Type B pancreatic cell (in vitro differentiated cells): ENCODE measurements at regions not wholly inside any gene's neighbourhood (a gene's known extent, or its start where the extent isn't known, plus 50 kb on each side); places are given as distances from the start of the nearest gene placed in this dataset.

Experiments
- DNase-seq: peaks from one replicate; pipeline ENCODE4 v3.0.0; 2021; ENCODE audit warnings: mixed read lengths; ENCODE audit not compliant: unreplicated experiment; ENCODE audit errors: extremely low spot score
- H3K27ac Mint-ChIP-seq: 2 replicates; pipeline ENCODE4 v1.8.0; 2021; ENCODE audit warnings: mild to moderate bottlenecking, mixed read lengths
- H3K27me3 Mint-ChIP-seq: 2 replicates; pipeline ENCODE4 v1.8.0; 2021; ENCODE audit warnings: mixed read lengths
- H3K36me3 Mint-ChIP-seq: 2 replicates; pipeline ENCODE4 v1.8.0; 2021; ENCODE audit warnings: mixed read lengths
- H3K4me1 Mint-ChIP-seq: one replicate; pipeline ENCODE4 v1.8.0; 2021; ENCODE audit warnings: mixed read lengths; ENCODE audit not compliant: unreplicated experiment
- H3K4me3 Mint-ChIP-seq: 2 replicates; pipeline ENCODE4 v1.8.0; 2021; ENCODE audit warnings: mild to moderate bottlenecking, mixed read lengths
- H3K9me3 Mint-ChIP-seq: 2 replicates; pipeline ENCODE4 v1.8.0; 2021; ENCODE audit warnings: mixed read lengths
- CTCF ChIP-seq: fragments of 200-600 bp; sonication (generic); conservative IDR thresholded peaks from 2 replicates; pipeline ENCODE4 v1.5.0; 2021; ENCODE audit warnings: antibody characterized with exemption, mild to moderate bottlenecking

DNA sequence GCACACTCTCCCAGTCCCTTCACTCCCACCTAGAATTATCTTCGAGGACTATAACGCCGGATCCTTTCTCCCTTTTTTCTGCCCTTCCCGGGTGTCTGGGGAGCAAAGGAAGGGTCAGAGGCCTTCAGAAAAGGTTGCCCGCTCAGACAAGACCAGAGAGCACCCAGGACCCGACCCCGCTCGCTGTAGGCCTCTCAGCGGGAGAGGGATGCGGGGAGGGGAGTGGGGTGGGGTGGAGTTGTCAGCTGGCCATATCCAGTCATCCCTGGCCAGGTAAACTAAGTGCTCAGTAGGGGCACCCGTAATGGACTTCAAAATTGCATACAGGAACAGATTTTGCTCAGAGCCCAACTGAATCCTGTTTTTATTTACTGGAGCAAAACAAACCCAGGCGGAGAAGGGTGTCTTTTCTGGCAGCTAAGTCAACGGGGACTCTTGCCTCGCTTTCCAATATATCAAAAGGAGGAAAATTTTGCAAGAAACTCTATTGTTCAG is 65.0 kb downstream of the NOL4 start:
- DNase-seq: no peak
- Mint-ChIP-seq H3K27ac (peak overlapping the region; percentile 33), H3K27me3 (peaks cover 49% of the 10 kb centered on the region), H3K4me1 (peaks cover 4% of the 10 kb centered on the region), H3K36me3 (no peaks in the 10 kb centered on the region), H3K9me3 (no peaks in the 10 kb centered on the region), H3K4me3 (peak overlapping the region; percentile 84)
- TF ChIP-seq CTCF: no peak

DNA sequence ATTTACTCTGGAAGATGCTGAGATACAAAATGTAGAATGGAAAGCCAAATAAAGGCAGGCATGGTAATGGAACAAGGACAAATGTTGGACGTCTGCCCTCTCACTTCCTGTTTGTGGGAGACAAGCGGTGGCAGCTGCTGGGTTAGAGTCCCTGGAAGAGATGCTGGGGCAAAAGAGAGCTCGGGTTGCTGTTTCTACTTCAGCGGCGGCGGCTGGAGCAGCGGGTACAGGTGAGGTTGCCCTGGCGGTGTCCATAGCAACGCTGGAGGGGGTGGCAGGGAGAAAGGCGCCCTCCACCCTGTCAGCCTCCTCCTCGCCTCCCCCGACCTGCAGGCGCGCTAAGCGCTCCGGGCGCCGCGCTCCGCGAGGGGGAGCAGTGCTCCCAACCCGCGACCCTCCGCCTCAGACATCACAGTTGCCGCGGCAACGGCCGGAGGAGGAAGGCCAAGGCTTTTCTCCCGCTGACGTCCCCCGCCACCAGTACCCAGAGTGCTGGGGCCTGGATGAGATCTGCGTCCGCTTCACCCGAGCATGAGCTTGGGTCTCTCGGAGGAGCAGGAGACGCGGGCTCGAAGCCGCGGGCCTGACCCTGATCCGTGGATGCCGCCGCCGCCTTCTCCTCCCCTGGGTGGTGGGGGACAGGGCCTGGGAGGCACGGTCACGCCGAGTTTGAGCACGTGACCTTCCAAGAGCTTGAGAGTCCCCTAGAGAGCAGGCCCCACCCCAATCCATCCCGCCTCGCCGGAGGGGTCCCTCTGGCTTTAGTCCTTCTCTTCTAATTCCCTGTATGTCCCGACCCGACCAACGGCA is 65.6 kb downstream of the NOL4 start:
- Mint-ChIP-seq H3K9me3 (no peaks in the 10 kb centered on the region), H3K36me3 (no peaks in the 10 kb centered on the region), H3K4me1 (peaks cover 4% of the 10 kb centered on the region), H3K27ac (peak overlapping the region; percentile 33), H3K27me3 (peaks cover 49% of the 10 kb centered on the region), H3K4me3 (peak overlapping the region; percentile 84)
- DNase-seq: peak; percentile 74
- TF ChIP-seq CTCF: peak; percentile 66

- peaks cover 2% of the 10 kb centered on the region for H3K4me1 Mint-ChIP-seq
- no peaks in the 10 kb centered on the region for H3K36me3 Mint-ChIP-seq
- DNase-seq: no peak
- H3K4me3 Mint-ChIP-seq: no peak overlapping the region
- peaks cover 22% of the 10 kb centered on the region for H3K27me3 Mint-ChIP-seq
- no peak for TF ChIP-seq CTCF
- no peaks in the 10 kb centered on the region for H3K9me3 Mint-ChIP-seq
- no peak overlapping the region for H3K27ac Mint-ChIP-seq
Measured at GRCh38 chr18:34153711-34154110, 71.0 kb downstream of the NOL4 start.

DNA sequence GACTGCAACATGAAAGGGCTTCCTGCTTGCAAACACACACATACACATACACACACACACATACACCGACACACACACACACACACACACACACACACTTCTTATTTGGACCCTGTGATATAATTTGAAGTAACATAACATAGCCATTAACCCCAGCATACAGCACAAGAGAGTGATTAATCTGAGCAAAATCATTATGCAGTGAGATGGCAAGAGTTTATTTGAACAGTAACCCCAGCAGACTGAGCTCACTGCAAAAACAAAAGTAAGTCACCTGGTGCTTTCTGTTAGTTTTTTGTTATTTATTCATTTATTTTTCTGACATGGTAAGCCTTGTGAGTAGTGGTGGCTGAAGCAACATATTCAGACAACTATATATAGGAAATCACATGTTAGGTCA is 93.7 kb downstream of the NOL4 start:
- TF ChIP-seq CTCF: no peak
- Mint-ChIP-seq H3K36me3 (no peaks in the 10 kb centered on the region), H3K27ac (no peak overlapping the region), H3K27me3 (no peaks in the 10 kb centered on the region), H3K4me3 (no peak overlapping the region), H3K9me3 (no peaks in the 10 kb centered on the region), H3K4me1 (no peaks in the 10 kb centered on the region)
- DNase-seq: no peak

- Mint-ChIP-seq H3K27me3 (no peaks in the 10 kb centered on the region), H3K4me3 (no peak overlapping the region), H3K36me3 (no peaks in the 10 kb centered on the region), H3K4me1 (no peaks in the 10 kb centered on the region), H3K9me3 (no peaks in the 10 kb centered on the region), H3K27ac (no peak overlapping the region)
- DNase-seq: no peak
- no peak for TF ChIP-seq CTCF
Measured at GRCh38 chr18:34128436-34128835, 96.3 kb downstream of the NOL4 start.
